Aorta (tissue), 5 donors: ENCODE measurements at regions not wholly inside any gene's neighbourhood (a gene's known extent, or its start where the extent isn't known, plus 50 kb on each side); places are given as distances from the start of the nearest gene placed in this dataset.
A peak's percentile ranks its signal among the peaks of the same experiment; 100 is the strongest.

ENCODE experiments used
- ATAC-seq: fragments of 200-7000 bp; cut with Tn5 transposase; one replicate; pipeline ENCODE4 v1.9.1; 2022; ENCODE audit warnings: moderate library complexity; ENCODE audit not compliant: low FRiP score
- DNase-seq, 2 donors: peaks; one replicate each; pipeline ENCODE4 v3.0.0-alpha.2; 2020
- H3K27ac ChIP-seq, 2 donors: one replicate each; pipeline ENCODE4 v1.5.1; 2013; ENCODE audit warnings: low read length in 2 of 2, mild to moderate bottlenecking in 2 of 2, moderate library complexity in 2 of 2, control low read depth in 1 of 2, inconsistent platforms in 1 of 2, low read depth in 1 of 2
- H3K27me3 ChIP-seq, 2 donors: one replicate each; pipeline ENCODE4 v1.6.1; 2013; ENCODE audit warnings: control low read depth in 1 of 2, low read length in 1 of 2, mild to moderate bottlenecking in 1 of 2, moderate library complexity in 1 of 2; ENCODE audit not compliant: insufficient read depth in 2 of 2, control insufficient read depth in 1 of 2
- H3K36me3 ChIP-seq, 2 donors: one replicate each; pipeline ENCODE4 v1.6.1; 2013; ENCODE audit warnings: control low read depth in 1 of 2, low read length in 1 of 2, mild to moderate bottlenecking in 1 of 2; ENCODE audit not compliant: insufficient read depth in 2 of 2, control insufficient read depth in 1 of 2
- H3K4me1 ChIP-seq, 2 donors: one replicate each; pipeline ENCODE4 v1.6.1; 2013; ENCODE audit warnings: low read length in 2 of 2, control low read depth in 1 of 2, mild to moderate bottlenecking in 1 of 2, moderate library complexity in 1 of 2; ENCODE audit not compliant: insufficient read depth in 2 of 2, control insufficient read depth in 1 of 2
- H3K4me3 ChIP-seq, 2 donors: one replicate each; pipeline ENCODE4 v1.5.1; 2013; ENCODE audit warnings: low read length in 2 of 2, control low read depth in 1 of 2, mild to moderate bottlenecking in 1 of 2
- H3K9me3 ChIP-seq: one replicate; pipeline ENCODE4 v1.6.1; 2013; ENCODE audit warnings: mild to moderate bottlenecking, low read length; ENCODE audit not compliant: control insufficient read depth
- WGBS, 2 donors: extraction: QIAGEN DNeasy Blood & Tissue Kit; methylation state at CpG; one replicate each; pipeline ENCODE4 v1.1.7; 2013; 5-methylcytosine and 5-hydroxymethylcytosine counted together
- intact Hi-C, 2 donors: fragments of 100-400 bp; cut with DNase I; formaldehyde crosslinking; loops; one replicate each; pipeline versions ENCODE4 v1.14.2 to v1.15.0; 2022
- donor health status: healthy with polysubstance abuse.
- donor health status: Bipolar disorder and iron deficiency.
- donor health status: DM: no; HTN: no; CAD: no.
- donor health status: DM: no; HTN: no; CAD: no.
- donor health status: DM: yes; HTN: yes; CAD: no.

GRCh38 chr20:40942006-40942405 lies 86.6 kb upstream of the TOP1 start:
- Histone ChIP-seq H3K36me3 (no peaks in the 10 kb centered on the region), H3K4me1 (no peaks in the 10 kb centered on the region), H3K27ac (no peak overlapping the region), H3K4me3 (no peak overlapping the region), H3K9me3 (no peaks in the 10 kb centered on the region), H3K27me3 (no peaks in the 10 kb centered on the region)
- WGBS, 2 donors, result 82 to 85% methylated on average over 4 of the region's 4 CpGs
- ATAC-seq, result no peak
- intact Hi-C loops, result loop anchor here (10.0 kb wide), 3 partner anchors 197 to 777 kb away; no protein-coding TSS in a partner anchor
- DNase-seq, result no peak

- WGBS, 2 donors, result 93 to 98% methylated on average over 6 of the region's 6 CpGs
- no peak for DNase-seq
- Histone ChIP-seq H3K9me3 (no peaks in the 10 kb centered on the region), H3K27ac (no peak overlapping the region), H3K4me1 (no peaks in the 10 kb centered on the region), H3K36me3 (no peaks in the 10 kb centered on the region), H3K4me3 (no peak overlapping the region), H3K27me3 (no peaks in the 10 kb centered on the region)
- no peak for ATAC-seq
- intact Hi-C loops, result loop anchor here (10.0 kb wide), 3 partner anchors 198 to 778 kb away; no protein-coding TSS in a partner anchor
These were observed 85.8 kb upstream of the TOP1 start for GRCh38 chr20:40942775-40943174.

- intact Hi-C loops, result loop anchor here (10.0 kb wide), 3 partner anchors 199 to 779 kb away; no protein-coding TSS in a partner anchor
- Histone ChIP-seq H3K9me3 (no peaks in the 10 kb centered on the region), H3K4me3 (no peak overlapping the region), H3K27ac (no peak overlapping the region), H3K27me3 (no peaks in the 10 kb centered on the region), H3K36me3 (no peaks in the 10 kb centered on the region), H3K4me1 (no peaks in the 10 kb centered on the region)
- WGBS, 2 donors, result 85 to 89% methylated on average over 2 of the region's 2 CpGs
- no peak for ATAC-seq
- DNase-seq, result no peak
These were observed 85.0 kb upstream of the TOP1 start for GRCh38 chr20:40943591-40943990.

GRCh38 chr20:40945189-40945588 lies 83.4 kb upstream of the TOP1 start:
- H3K4me1 ChIP-seq, result no peaks in the 10 kb centered on the region
- no peaks in the 10 kb centered on the region for H3K27me3 ChIP-seq
- no peaks in the 10 kb centered on the region for H3K36me3 ChIP-seq
- no peaks in the 10 kb centered on the region for H3K9me3 ChIP-seq
- no peak overlapping the region for H3K4me3 ChIP-seq
- intact Hi-C loops, result loop anchor here (5.0 to 10.0 kb wide), 5 partner anchors 148 to 783 kb away; no protein-coding TSS in a partner anchor
- WGBS, 2 donors, result 84 to 90% methylated on average over 5 of the region's 5 CpGs
- DNase-seq (no peak), ATAC-seq (no peak)
- no peak overlapping the region for H3K27ac ChIP-seq

GRCh38 chr20:40945754-40946450 lies 82.7 kb upstream of the TOP1 start:
- no peaks in the 10 kb centered on the region for H3K36me3 ChIP-seq
- no peaks in the 10 kb centered on the region for H3K4me1 ChIP-seq
- intact Hi-C loops, result loop anchor here (2.0 to 10.0 kb wide), 6 partner anchors 149 to 784 kb away; no protein-coding TSS in a partner anchor
- no peaks in the 10 kb centered on the region for H3K27me3 ChIP-seq
- no peak overlapping the region for H3K4me3 ChIP-seq
- no peak overlapping the region for H3K27ac ChIP-seq
- WGBS, 2 donors, result 45% methylated on average over 12 of the region's 12 CpGs
- DNase-seq (peak; percentile 75 to 82), ATAC-seq (peak; percentile 83)
- H3K9me3 ChIP-seq, result no peaks in the 10 kb centered on the region

GRCh38 chr20:40946451-40946850 lies 82.2 kb upstream of the TOP1 start:
- Histone ChIP-seq H3K36me3 (no peaks in the 10 kb centered on the region), H3K4me1 (no peaks in the 10 kb centered on the region), H3K4me3 (no peak overlapping the region), H3K9me3 (no peaks in the 10 kb centered on the region), H3K27me3 (no peaks in the 10 kb centered on the region), H3K27ac (no peak overlapping the region)
- DNase-seq (no peak), ATAC-seq (no peak)
- intact Hi-C loops, result loop anchor here (2.0 to 10.0 kb wide), 6 partner anchors 149 to 784 kb away; no protein-coding TSS in a partner anchor
- 91 to 92% methylated on average over 11 of the region's 11 CpGs for WGBS, 2 donors

- intact Hi-C loops, result loop anchor here (5.0 to 10.0 kb wide), 5 partner anchors 151 to 786 kb away; no protein-coding TSS in a partner anchor
- H3K27me3 ChIP-seq, result no peaks in the 10 kb centered on the region
- no peak overlapping the region for H3K27ac ChIP-seq
- DNase-seq, result no peak
- H3K9me3 ChIP-seq, result no peaks in the 10 kb centered on the region
- no peak overlapping the region for H3K4me3 ChIP-seq
- no peaks in the 10 kb centered on the region for H3K36me3 ChIP-seq
- ATAC-seq, result no peak
- 89 to 91% methylated on average over 8 of the region's 8 CpGs for WGBS, 2 donors
- H3K4me1 ChIP-seq, result no peaks in the 10 kb centered on the region
These were observed 80.0 kb upstream of the TOP1 start for GRCh38 chr20:40948465-40949267.

GRCh38 chr20:40949346-40949745 lies 79.3 kb upstream of the TOP1 start:
- H3K27ac ChIP-seq, result no peak overlapping the region
- H3K4me1 ChIP-seq, result no peaks in the 10 kb centered on the region
- no peaks in the 10 kb centered on the region for H3K9me3 ChIP-seq
- intact Hi-C loops, result loop anchor here (5.0 to 10.0 kb wide), 5 partner anchors 152 to 787 kb away; no protein-coding TSS in a partner anchor
- H3K36me3 ChIP-seq, result no peaks in the 10 kb centered on the region
- DNase-seq (no peak), ATAC-seq (no peak)
- no peaks in the 10 kb centered on the region for H3K27me3 ChIP-seq
- 84 to 91% methylated on average over 2 of the region's 2 CpGs for WGBS, 2 donors
- H3K4me3 ChIP-seq, result no peak overlapping the region
